ENCODE measurements at regions not wholly inside any gene's neighbourhood (a gene's known extent, or its start where the extent isn't known, plus 50 kb on each side); places are given as distances from the start of the nearest gene placed in this dataset.

DNA sequence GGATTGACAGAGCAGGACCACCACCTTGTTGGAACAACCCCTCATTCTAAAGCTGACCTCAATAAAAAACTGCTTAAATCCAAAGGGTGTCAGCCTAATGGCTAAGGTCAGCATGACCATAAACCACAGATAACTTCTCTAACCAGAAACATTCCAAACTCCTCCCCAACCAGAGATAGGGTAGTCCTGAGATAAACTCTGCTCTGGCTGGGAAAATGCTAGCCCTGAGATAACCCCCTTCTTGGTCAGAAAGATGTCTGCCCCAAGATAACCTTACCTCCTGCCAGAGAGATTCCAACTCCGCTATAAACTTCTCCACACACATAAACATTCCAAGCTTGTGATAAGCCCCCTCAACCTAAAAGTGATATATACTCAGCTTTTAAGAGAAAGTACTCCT, 364.8 kb upstream of the RBMY1B start:
- H3K9me3 Mint-ChIP-seq = no peaks in the 10 kb centered on the region

DNA sequence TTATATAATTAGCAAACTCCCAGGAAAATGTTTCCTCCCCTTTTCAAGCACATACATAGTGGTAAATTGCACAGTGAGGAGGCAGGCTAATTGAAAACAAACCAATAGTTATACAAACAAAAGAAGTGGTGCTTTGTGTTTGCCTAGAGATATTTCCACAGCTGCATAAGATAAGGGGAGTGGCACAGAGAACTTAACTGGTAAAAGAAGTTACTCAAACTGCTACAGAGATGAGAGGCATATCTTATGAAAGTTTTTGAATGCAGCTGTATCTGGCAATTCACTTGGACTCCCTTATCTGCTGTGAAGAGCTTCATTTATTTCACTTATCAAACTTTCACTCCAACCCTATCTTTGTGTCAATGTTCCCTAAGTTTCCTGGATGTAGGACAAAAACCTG, 361.2 kb upstream of the RBMY1B start:
- intact Hi-C loops (cut with micrococcal nuclease) = no loop called here
- peaks cover 11% of the 10 kb centered on the region for H3K36me3 Mint-ChIP-seq (ENCODE audit: low read depth)
- DNase-seq = no peak
- no peaks in the 10 kb centered on the region for H3K27me3 Mint-ChIP-seq
- no peaks in the 10 kb centered on the region for H3K9me3 Mint-ChIP-seq
- H3K4me1 Mint-ChIP-seq = peaks cover 3% of the 10 kb centered on the region
- H3K27ac Mint-ChIP-seq = peak overlapping the region; percentile 41
- no peak overlapping the region for H3K4me3 Mint-ChIP-seq

More for the DNA sequence above, 364.8 kb upstream of the RBMY1B start:
- no peak for DNase-seq
- peaks cover 2% of the 10 kb centered on the region for H3K36me3 Mint-ChIP-seq (ENCODE audit: low read depth)
- no peaks in the 10 kb centered on the region for H3K27me3 Mint-ChIP-seq
- no peak overlapping the region for H3K27ac Mint-ChIP-seq
- intact Hi-C loops (cut with micrococcal nuclease) = no loop called here
- H3K4me1 Mint-ChIP-seq = peaks cover 3% of the 10 kb centered on the region
- no peak overlapping the region for H3K4me3 Mint-ChIP-seq

- DNase-seq = no peak
- no peak overlapping the region for H3K27ac Mint-ChIP-seq
- peaks cover 4% of the 10 kb centered on the region for H3K4me1 Mint-ChIP-seq
- intact Hi-C loops (cut with micrococcal nuclease) = no loop called here
- H3K4me3 Mint-ChIP-seq = no peak overlapping the region
- H3K27me3 Mint-ChIP-seq = no peaks in the 10 kb centered on the region
- H3K36me3 Mint-ChIP-seq (ENCODE audit: low read depth) = peaks cover 13% of the 10 kb centered on the region
- peaks cover 8% of the 10 kb centered on the region for H3K9me3 Mint-ChIP-seq
Observed at GRCh38 chrY:21169821-21170220, 341.3 kb upstream of the RBMY1B start.

DNA sequence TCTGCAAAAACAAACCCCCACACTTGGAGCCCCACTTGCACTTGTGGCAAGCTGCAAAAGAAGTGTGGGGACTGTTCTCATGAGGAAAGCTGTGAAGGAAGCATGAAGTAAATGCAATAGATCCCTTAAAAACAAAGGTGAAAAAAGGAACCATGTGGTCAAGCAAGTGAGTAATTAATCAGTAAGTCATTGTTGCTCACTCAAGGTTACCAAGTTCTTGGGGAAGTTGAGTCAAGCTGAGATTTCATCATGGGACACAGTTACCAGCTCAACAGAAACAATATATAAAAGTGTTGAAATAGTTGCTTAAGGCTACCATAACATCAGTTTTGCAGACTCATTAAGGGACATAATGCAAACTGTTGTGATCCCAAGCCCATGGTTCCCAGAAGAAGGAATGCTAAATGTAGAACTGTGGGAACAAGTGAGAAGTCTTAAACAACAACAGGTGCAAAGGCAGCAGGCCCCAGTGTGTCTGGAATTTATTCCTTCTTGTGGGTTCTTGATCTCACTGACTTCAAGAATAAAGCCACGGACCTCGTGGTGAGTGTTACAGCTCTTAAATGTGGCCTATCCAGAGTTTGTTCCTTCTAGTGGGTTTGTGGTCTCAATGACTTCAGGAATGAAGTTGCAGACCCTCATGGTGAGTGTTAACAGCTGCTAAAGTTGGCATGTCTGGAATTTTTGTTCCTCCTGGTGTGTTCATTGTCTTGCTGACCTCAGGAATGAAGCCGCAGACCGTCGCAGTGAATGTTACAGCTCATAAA, 336.3 kb upstream of the RBMY1B start:
- H3K27ac Mint-ChIP-seq = no peak overlapping the region
- intact Hi-C loops (cut with micrococcal nuclease) = no loop called here
- H3K9me3 Mint-ChIP-seq = peaks cover 3% of the 10 kb centered on the region
- peaks cover 5% of the 10 kb centered on the region for H3K4me1 Mint-ChIP-seq
- DNase-seq = no peak
- H3K27me3 Mint-ChIP-seq = no peaks in the 10 kb centered on the region
- no peak overlapping the region for H3K4me3 Mint-ChIP-seq
- peaks cover 17% of the 10 kb centered on the region for H3K36me3 Mint-ChIP-seq (ENCODE audit: low read depth)

DNA sequence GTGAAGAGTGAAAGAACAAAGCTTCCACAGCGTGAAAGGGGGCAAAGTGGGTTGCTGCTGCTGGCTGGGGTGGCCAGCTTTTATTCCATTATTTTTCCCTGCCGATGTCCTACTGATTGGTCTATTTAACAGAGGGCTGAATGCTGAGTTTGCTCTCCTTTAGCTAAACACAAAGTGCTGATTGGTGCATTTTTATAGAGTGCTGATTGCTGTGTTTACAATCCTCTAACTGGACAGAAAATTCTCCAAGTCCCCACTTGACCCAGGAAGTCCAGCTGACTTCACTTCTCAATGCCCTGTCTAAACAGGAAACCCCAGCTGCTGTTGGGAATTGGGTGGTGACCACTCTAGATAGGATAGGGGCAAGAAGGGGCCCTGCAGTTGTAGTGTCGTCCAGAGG, 335.6 kb upstream of the RBMY1B start:
- Mint-ChIP-seq H3K4me3 (no peak overlapping the region), H3K4me1 (peaks cover 7% of the 10 kb centered on the region), H3K9me3 (peaks cover 3% of the 10 kb centered on the region), H3K36me3 (ENCODE audit: low read depth) (peaks cover 17% of the 10 kb centered on the region), H3K27ac (no peak overlapping the region), H3K27me3 (no peaks in the 10 kb centered on the region)
- intact Hi-C loops (cut with micrococcal nuclease) = no loop called here
- DNase-seq = no peak

DNA sequence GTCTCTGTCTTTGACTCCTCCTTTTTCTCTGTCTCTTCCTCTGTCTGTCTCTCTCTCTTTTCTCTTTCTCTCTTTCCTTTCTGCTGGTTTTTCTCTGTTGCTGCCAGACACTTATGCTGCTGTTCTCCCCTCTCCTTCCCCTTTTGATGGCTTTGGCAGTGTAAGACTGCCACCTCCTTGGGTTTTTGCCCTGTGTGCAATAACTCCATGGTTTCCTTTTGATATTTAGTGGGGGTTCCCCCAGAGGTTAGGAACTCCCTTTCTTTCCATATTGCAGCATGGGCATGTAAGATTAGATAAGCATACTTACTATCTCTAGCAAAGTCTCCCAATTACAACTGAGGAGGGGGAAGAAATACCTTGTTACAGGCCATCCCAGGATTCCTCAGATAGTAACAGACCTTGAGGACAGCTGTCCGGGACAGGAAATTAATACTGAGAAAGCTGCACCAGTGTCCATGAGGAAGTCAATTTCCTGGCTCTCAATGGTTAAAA, 333.8 kb upstream of the RBMY1B start:
- peaks cover 8% of the 10 kb centered on the region for H3K36me3 Mint-ChIP-seq (ENCODE audit: low read depth)
- H3K27me3 Mint-ChIP-seq = no peaks in the 10 kb centered on the region
- no peak overlapping the region for H3K4me3 Mint-ChIP-seq
- H3K27ac Mint-ChIP-seq = peak overlapping the region; percentile 1
- intact Hi-C loops (cut with micrococcal nuclease) = no loop called here
- no peak for DNase-seq
- peaks cover 12% of the 10 kb centered on the region for H3K4me1 Mint-ChIP-seq
- H3K9me3 Mint-ChIP-seq = no peaks in the 10 kb centered on the region

DNA sequence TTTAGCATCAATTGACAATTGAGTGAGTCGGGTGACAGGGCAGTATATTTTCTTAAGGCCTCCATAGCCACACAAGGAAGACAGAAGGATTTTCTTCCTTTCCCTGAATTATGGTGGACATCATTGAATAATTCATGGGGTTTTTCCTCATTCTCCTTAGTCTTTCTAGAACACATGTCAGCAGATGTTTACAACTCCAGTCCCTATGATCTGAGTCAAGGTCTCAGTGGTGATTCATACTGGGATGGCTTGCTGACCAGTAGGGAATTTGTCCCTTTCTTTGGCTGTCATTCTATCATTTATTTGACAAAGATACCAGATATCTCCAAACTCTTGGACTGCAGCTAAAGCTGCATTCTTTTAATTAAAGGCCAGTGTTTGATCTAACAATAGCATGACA, 332.9 kb upstream of the RBMY1B start:
- Mint-ChIP-seq H3K4me1 (peaks cover 12% of the 10 kb centered on the region), H3K36me3 (ENCODE audit: low read depth) (peaks cover 8% of the 10 kb centered on the region), H3K27me3 (no peaks in the 10 kb centered on the region), H3K27ac (no peak overlapping the region), H3K4me3 (no peak overlapping the region), H3K9me3 (no peaks in the 10 kb centered on the region)
- DNase-seq = no peak
- intact Hi-C loops (cut with micrococcal nuclease) = no loop called here

- DNase-seq = peak; percentile 84
- H3K27ac Mint-ChIP-seq = no peak overlapping the region
- H3K9me3 Mint-ChIP-seq = no peaks in the 10 kb centered on the region
- H3K4me1 Mint-ChIP-seq = peaks cover 17% of the 10 kb centered on the region
- peaks cover 7% of the 10 kb centered on the region for H3K36me3 Mint-ChIP-seq (ENCODE audit: low read depth)
- intact Hi-C loops (cut with micrococcal nuclease) = loop anchor here (5.0 kb wide), 2 partner anchors 66 to 74 kb away; no protein-coding TSS in a partner anchor
- H3K27me3 Mint-ChIP-seq = no peaks in the 10 kb centered on the region
- peak overlapping the region; percentile 40 for H3K4me3 Mint-ChIP-seq
Observed at GRCh38 chrY:21180921-21181320, 330.2 kb upstream of the RBMY1B start.

- Mint-ChIP-seq H3K9me3 (no peaks in the 10 kb centered on the region), H3K36me3 (ENCODE audit: low read depth) (no peaks in the 10 kb centered on the region), H3K4me1 (peaks cover 13% of the 10 kb centered on the region), H3K27me3 (no peaks in the 10 kb centered on the region), H3K27ac (no peak overlapping the region), H3K4me3 (no peak overlapping the region)
- no peak for DNase-seq
- intact Hi-C loops (cut with micrococcal nuclease) = loop anchor here (5.0 kb wide), 2 partner anchors 63 to 77 kb away; no protein-coding TSS in a partner anchor
Observed at GRCh38 chrY:21184271-21184670, 326.9 kb upstream of the RBMY1B start.

DNA sequence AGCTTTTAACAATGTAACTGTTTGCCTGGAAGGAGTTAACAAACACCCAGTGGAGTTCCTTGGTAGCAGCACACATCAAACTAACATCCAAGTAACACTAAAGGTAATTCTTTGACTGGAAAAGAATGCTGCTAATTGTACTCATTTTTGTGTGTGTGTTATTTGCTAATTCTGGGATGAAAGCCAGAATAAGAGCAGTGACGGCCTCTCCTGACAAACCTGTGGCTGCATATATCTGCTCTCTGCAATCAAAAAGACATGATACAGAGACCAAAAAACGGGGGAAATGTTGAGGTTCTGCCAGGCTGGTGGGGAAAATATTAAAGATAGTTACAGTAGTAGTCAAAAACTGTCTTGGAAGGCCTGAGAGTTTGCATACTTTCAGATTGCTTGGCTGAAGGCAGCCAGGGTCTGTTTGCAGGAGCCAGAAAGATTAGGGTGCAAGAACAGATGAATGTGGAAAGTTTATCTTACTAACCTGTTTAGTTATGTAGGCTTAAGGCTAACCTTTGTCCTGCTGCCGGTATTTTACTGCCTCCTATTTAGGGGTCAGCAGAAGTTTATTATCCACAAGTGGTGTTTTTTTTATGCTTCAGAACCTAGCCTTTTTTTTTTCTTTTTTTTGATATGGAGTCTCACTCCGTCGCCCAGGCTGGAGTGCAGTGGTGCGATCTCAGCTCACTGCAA, 325.6 kb upstream of the RBMY1B start:
- no peak for DNase-seq
- Mint-ChIP-seq H3K9me3 (no peaks in the 10 kb centered on the region), H3K36me3 (ENCODE audit: low read depth) (no peaks in the 10 kb centered on the region), H3K4me1 (peaks cover 10% of the 10 kb centered on the region), H3K27ac (no peak overlapping the region), H3K4me3 (no peak overlapping the region), H3K27me3 (no peaks in the 10 kb centered on the region)
- intact Hi-C loops (cut with micrococcal nuclease) = no loop called here

DNA sequence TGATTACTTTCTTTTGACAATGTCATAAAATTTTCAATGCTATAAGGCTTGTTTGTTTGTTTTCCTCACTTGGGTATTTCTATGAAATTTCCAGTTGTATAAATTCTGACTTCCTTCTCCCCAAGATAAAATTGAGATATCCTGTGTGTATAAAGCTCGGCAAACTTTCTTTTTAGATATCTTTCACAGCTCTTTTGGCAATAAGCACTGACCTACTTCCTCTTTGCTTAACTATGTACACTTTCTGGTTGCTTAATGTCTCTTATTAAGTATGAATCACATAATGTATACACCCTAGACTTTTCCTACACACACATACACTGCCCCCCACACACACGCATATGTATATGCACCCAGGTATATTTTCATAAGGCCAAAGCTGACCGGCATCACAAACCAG, 318.4 kb upstream of the RBMY1B start:
- intact Hi-C loops (cut with micrococcal nuclease) = no loop called here
- H3K4me3 Mint-ChIP-seq = no peak overlapping the region

GRCh38 chrY:21200246-21200645, 310.9 kb upstream of the RBMY1B start:
- Mint-ChIP-seq H3K36me3 (ENCODE audit: low read depth) (peaks cover 7% of the 10 kb centered on the region), H3K27ac (no peak overlapping the region), H3K4me1 (peaks cover 3% of the 10 kb centered on the region), H3K27me3 (no peaks in the 10 kb centered on the region), H3K9me3 (peaks cover 4% of the 10 kb centered on the region), H3K4me3 (no peak overlapping the region)
- intact Hi-C loops (cut with micrococcal nuclease) = no loop called here
- DNase-seq = no peak

More for the DNA sequence above, 318.4 kb upstream of the RBMY1B start:
- H3K36me3 Mint-ChIP-seq (ENCODE audit: low read depth) = peaks cover 9% of the 10 kb centered on the region
- H3K27me3 Mint-ChIP-seq = no peaks in the 10 kb centered on the region
- H3K27ac Mint-ChIP-seq = no peak overlapping the region
- H3K9me3 Mint-ChIP-seq = no peaks in the 10 kb centered on the region
- no peak for DNase-seq
- H3K4me1 Mint-ChIP-seq = peaks cover 8% of the 10 kb centered on the region

DNA sequence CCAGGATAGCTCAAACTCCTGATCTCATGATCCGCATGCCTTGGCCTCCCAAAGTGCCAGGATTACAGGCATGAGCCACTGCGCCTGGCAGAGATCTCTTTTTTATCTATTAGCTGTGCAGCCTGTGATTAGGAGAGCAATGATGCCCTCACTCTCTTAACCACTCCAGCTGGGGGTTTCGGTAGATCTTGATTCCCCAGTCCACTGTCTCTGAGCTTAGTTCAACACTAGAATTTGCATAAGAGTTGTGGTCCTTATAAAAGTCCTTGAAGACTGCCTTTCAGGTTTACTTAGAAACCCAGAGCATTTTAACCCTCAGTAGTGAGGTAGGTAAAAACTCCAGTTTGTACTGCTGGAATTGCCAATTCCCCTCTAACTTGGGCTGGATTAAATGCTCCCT, 283.3 kb upstream of the RBMY1B start:
- Mint-ChIP-seq H3K27me3 (no peaks in the 10 kb centered on the region), H3K4me3 (no peak overlapping the region), H3K36me3 (ENCODE audit: low read depth) (peaks cover 1% of the 10 kb centered on the region), H3K9me3 (no peaks in the 10 kb centered on the region), H3K27ac (no peak overlapping the region), H3K4me1 (no peaks in the 10 kb centered on the region)
- intact Hi-C loops (cut with micrococcal nuclease) = no loop called here
- DNase-seq = no peak

- peaks cover 35% of the 10 kb centered on the region for H3K4me1 Mint-ChIP-seq
- H3K27me3 Mint-ChIP-seq = no peaks in the 10 kb centered on the region
Observed at GRCh38 chrY:21240221-21240620, 270.9 kb upstream of the RBMY1B start.

More at GRCh38 chrY:21240221-21240620, 270.9 kb upstream of the RBMY1B start:
- peak; percentile 84 for DNase-seq
- no peaks in the 10 kb centered on the region for H3K9me3 Mint-ChIP-seq
- peak overlapping the region; percentile 56 for H3K4me3 Mint-ChIP-seq
- peaks cover 32% of the 10 kb centered on the region for H3K36me3 Mint-ChIP-seq (ENCODE audit: low read depth)
- intact Hi-C loops (cut with micrococcal nuclease) = loop anchor here (1.0 to 10.0 kb wide), 8 partner anchors 8 to 663 kb away; partner anchors contain the start of gene EIF1AY
- peak overlapping the region; percentile 99 for H3K27ac Mint-ChIP-seq

Measured in activated CD4-positive, alpha-beta T cell treated with anti-CD3 and anti-CD28 coated beads, Interleukin-2, amount 10 ng/mL, durations not matched to agents 24 days and 14 days (primary cell).